ENCODE measurements at regions not wholly inside any gene's neighbourhood (a gene's known extent, or its start where the extent isn't known, plus 50 kb on each side); places are given as distances from the start of the nearest gene placed in this dataset.

DNA sequence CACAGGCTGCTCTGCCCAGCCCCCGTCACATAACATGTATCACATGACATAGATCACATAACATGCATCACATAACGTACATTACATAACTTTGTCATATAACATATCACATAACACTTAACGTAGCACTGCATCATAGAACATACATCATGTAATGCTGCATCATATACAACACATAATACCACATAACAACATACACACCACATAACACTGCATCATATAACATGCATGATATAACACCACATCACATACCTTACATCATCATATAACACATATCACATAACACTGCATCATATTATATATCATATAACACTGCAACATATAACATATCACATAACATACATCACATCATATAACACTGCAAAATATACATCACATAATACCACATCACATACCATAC is 83.8 kb downstream of the AXIN2 start:
- TF ChIP-seq EZH2 (IDR thresholded peaks at IDR 0.05; ENCODE audit: insufficient read depth, low read length), result no peak
- TF ChIP-seq, protein P1, sequence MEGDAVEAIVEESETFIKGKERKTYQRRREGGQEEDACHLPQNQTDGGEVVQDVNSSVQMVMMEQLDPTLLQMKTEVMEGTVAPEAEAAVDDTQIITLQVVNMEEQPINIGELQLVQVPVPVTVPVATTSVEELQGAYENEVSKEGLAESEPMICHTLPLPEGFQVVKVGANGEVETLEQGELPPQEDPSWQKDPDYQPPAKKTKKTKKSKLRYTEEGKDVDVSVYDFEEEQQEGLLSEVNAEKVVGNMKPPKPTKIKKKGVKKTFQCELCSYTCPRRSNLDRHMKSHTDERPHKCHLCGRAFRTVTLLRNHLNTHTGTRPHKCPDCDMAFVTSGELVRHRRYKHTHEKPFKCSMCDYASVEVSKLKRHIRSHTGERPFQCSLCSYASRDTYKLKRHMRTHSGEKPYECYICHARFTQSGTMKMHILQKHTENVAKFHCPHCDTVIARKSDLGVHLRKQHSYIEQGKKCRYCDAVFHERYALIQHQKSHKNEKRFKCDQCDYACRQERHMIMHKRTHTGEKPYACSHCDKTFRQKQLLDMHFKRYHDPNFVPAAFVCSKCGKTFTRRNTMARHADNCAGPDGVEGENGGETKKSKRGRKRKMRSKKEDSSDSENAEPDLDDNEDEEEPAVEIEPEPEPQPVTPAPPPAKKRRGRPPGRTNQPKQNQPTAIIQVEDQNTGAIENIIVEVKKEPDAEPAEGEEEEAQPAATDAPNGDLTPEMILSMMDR (IDR thresholded peaks at IDR 0.05; ENCODE audit: insufficient read depth, low read depth, low read length), result no peak

Data from astrocyte (in vitro differentiated cells and primary cell).